IMR-90 (cell line): ENCODE measurements at regions not wholly inside any gene's neighbourhood (a gene's known extent, or its start where the extent isn't known, plus 50 kb on each side); places are given as distances from the start of the nearest gene placed in this dataset.

Experiments used
- CTCF ChIP-seq: conservative IDR thresholded peaks from 2 replicates; pipeline ENCODE4 v1.5.1; 2012; ENCODE audit warnings: mild to moderate bottlenecking, low read depth, low read length, improper control_type of control experiment
- MXI1 ChIP-seq: IDR thresholded peaks from 2 replicates; pipeline ENCODE4 v1.6.1; 2012; ENCODE audit warnings: low read depth, mild to moderate bottlenecking, low read length, moderate library complexity, borderline replicate concordance
- RAD21 ChIP-seq: IDR thresholded peaks from 2 replicates; pipeline ENCODE4 v1.6.1; 2012; ENCODE audit warnings: low read length, improper control_type of control experiment
- RCOR1 ChIP-seq: IDR thresholded peaks from 2 replicates; pipeline ENCODE4 v1.6.1; 2012; ENCODE audit warnings: mild to moderate bottlenecking, low read length, improper control_type of control experiment; ENCODE audit not compliant: insufficient replicate concordance
- USF2 ChIP-seq: fragments of 150-350 bp; IDR thresholded peaks from 2 replicates; pipeline ENCODE4 v1.6.1; 2017; ENCODE audit warnings: mild to moderate bottlenecking, antibody characterized with exemption, low read length, low read depth

- TF ChIP-seq CTCF (no peak), USF2 (no peak), MXI1 (no peak), RCOR1 (no peak), RAD21 (no peak)
Observed at GRCh38 chr18:37965572-37965970, 400.0 kb upstream of the CELF4 start.
